SK-N-SH (cell line): ENCODE measurements at regions not wholly inside any gene's neighbourhood (a gene's known extent, or its start where the extent isn't known, plus 50 kb on each side); places are given as distances from the start of the nearest gene placed in this dataset.

ENCODE experiments used
- CTCF ChIA-PET: fragments of 300-600, 350-600 bp; formaldehyde crosslinking; extraction: SDS; loops from one replicate; lab custom pipeline; 2021; lab: Yijun Ruan, JAX
- POLR2A ChIA-PET: fragments of 350-600 bp; sonication (Branson Sonifier 250); formaldehyde crosslinking; extraction: SDS; loops from one replicate; lab custom pipeline; 2020; ENCODE audit warnings: antibody characterized with exemption, inconsistent platforms; lab: Yijun Ruan, JAX
- DNase-seq: peaks from one replicate; pipeline ENCODE4 v3.0.0; 2012
- H2AFZ ChIP-seq: fragments of 200-600 bp; sonication (generic); 2 replicates; pipeline ENCODE4 v1.8.1; 2016; ENCODE audit warnings: antibody characterized with exemption, mild to moderate bottlenecking, low read depth
- H3F3A ChIP-seq: fragments of 200-600 bp; sonication (generic); replicated peaks from 2 replicates; pipeline ENCODE3; 2016; ENCODE audit warnings: antibody characterized with exemption, mild to moderate bottlenecking; ENCODE audit not compliant: insufficient read depth
- H3K27ac ChIP-seq, 2 experiments: fragments of 200-500 bp in 1 of 2; fragments of 200-600 bp in 1 of 2; sonication (Bioruptor generic) in 1 of 2; sonication (generic), shearing (Covaris generic) in 1 of 2; 2 replicates each; pipeline versions ENCODE4 v1.5.1 to v1.6.1; 2014 to 2016; ENCODE audit warnings: low read depth in 2 of 2, inconsistent platforms in 1 of 2, low read length in 1 of 2, mild to moderate bottlenecking in 1 of 2, mixed read lengths in 1 of 2
- H3K27me3 ChIP-seq: fragments of 200-600 bp; sonication (generic), shearing (Covaris generic); 2 replicates; pipeline ENCODE4 v1.6.1; 2016; ENCODE audit warnings: mixed run types; ENCODE audit not compliant: insufficient read depth
- H3K36me3 ChIP-seq, 2 experiments: fragments of 200-500 bp in 1 of 2; fragments of 200-600 bp in 1 of 2; sonication (Bioruptor generic) in 1 of 2; sonication (generic) in 1 of 2; replicated peaks in 1 of 2; 2 replicates each; pipeline versions ENCODE3 to v1.5.1; 2014 to 2016; ENCODE audit warnings: low read length in 1 of 2, mild to moderate bottlenecking in 1 of 2; ENCODE audit not compliant: insufficient read depth in 2 of 2, control insufficient read depth in 1 of 2
- H3K4me1 ChIP-seq, 2 experiments: fragments of 200-500 bp in 1 of 2; fragments of 200-600 bp in 1 of 2; sonication (Bioruptor generic) in 1 of 2; sonication (generic), shearing (Covaris generic) in 1 of 2; 2 replicates each; pipeline versions ENCODE4 v1.5.1 to v1.6.1; 2014 to 2016; ENCODE audit warnings: low read depth in 1 of 2, low read length in 1 of 2, mixed run types in 1 of 2; ENCODE audit not compliant: insufficient read depth in 2 of 2, control insufficient read depth in 1 of 2
- H3K4me2 ChIP-seq: fragments of 200-600 bp; sonication (generic), shearing (Covaris generic); 2 replicates; pipeline ENCODE4 v1.6.1; 2017; ENCODE audit warnings: mixed run types
- H3K4me3 ChIP-seq, 2 experiments: fragments of 200-500 bp in 1 of 2; fragments of 200-600 bp in 1 of 2; sonication (Bioruptor generic) in 1 of 2; sonication (generic), shearing (Covaris generic) in 1 of 2; 2 replicates each; pipeline versions ENCODE4 v1.5.1 to v1.8.1; 2014 to 2016; ENCODE audit warnings: low read depth in 2 of 2, inconsistent platforms in 1 of 2, low read length in 1 of 2, mild to moderate bottlenecking in 1 of 2, mixed read lengths in 1 of 2, moderate library complexity in 1 of 2
- H3K79me2 ChIP-seq: fragments of 200-600 bp; sonication (generic); 2 replicates; pipeline ENCODE4 v1.8.1; 2017; ENCODE audit warnings: mild to moderate bottlenecking; ENCODE audit not compliant: insufficient read depth
- H3K9ac ChIP-seq: fragments of 200-600 bp; sonication (generic); 2 replicates; pipeline ENCODE4 v1.6.1; 2017; ENCODE audit warnings: mixed run types
- H3K9me2 ChIP-seq: fragments of 200-600 bp; sonication (generic); 2 replicates; pipeline ENCODE4 v1.6.1; 2017; ENCODE audit warnings: mixed run types
- H3K9me3 ChIP-seq: fragments of 200-600 bp; sonication (generic); 2 replicates; pipeline ENCODE4 v1.6.1; 2017; ENCODE audit warnings: mixed run types, mild to moderate bottlenecking, moderate library complexity
- H4K20me1 ChIP-seq: fragments of 200-600 bp; sonication (generic); 2 replicates; pipeline ENCODE4 v1.6.1; 2017; ENCODE audit warnings: mild to moderate bottlenecking, mixed run types; ENCODE audit not compliant: insufficient read depth
- ELF1 ChIP-seq: IDR thresholded peaks from 2 replicates; pipeline ENCODE4 v1.4.0; 2012
- EZH2phosphoT487 ChIP-seq: fragments of 200-600 bp; sonication (generic); IDR thresholded peaks from 2 replicates; pipeline ENCODE4 v1.6.1; 2017; ENCODE audit warnings: low read depth, mixed run types, mild to moderate bottlenecking, antibody characterized with exemption, moderate library complexity, borderline replicate concordance
- FOXJ3 ChIP-seq: sonication (generic); formaldehyde crosslinking; IDR thresholded peaks from 2 replicates; pipeline ENCODE4 v1.5.1; 2020; ENCODE audit warnings: mild to moderate bottlenecking, missing genetic modification reagents
- FOXM1 ChIP-seq: IDR thresholded peaks from 2 replicates; pipeline ENCODE4 v1.4.0; 2012; ENCODE audit warnings: low read depth, mild to moderate bottlenecking
- IRF3 ChIP-seq: fragments of 150-350 bp; IDR thresholded peaks from 2 replicates; pipeline ENCODE4 v1.6.1; 2016; ENCODE audit warnings: mild to moderate bottlenecking, low read depth, low read length
- NFIC ChIP-seq: IDR thresholded peaks from 2 replicates; pipeline ENCODE4 v1.4.0; 2012; ENCODE audit warnings: borderline replicate concordance
- NRF1 ChIP-seq: IDR thresholded peaks from 2 replicates; pipeline ENCODE4 v1.6.1; 2012; ENCODE audit warnings: low read depth, mild to moderate bottlenecking, low read length
- POLR2AphosphoS5 ChIP-seq: IDR thresholded peaks from 2 replicates; pipeline ENCODE4 v1.6.1; 2012; ENCODE audit warnings: low read depth, low read length
- RXRA ChIP-seq: IDR thresholded peaks from 2 replicates; pipeline ENCODE4 v1.4.0; 2012; ENCODE audit warnings: low read depth, mild to moderate bottlenecking, borderline replicate concordance
- SIN3A ChIP-seq: IDR thresholded peaks from 2 replicates; pipeline ENCODE4 v1.6.1; 2012; ENCODE audit warnings: low read depth, mild to moderate bottlenecking, low read length, moderate library complexity, borderline replicate concordance
- SMC3 ChIP-seq: IDR thresholded peaks from 2 replicates; pipeline ENCODE4 v1.6.1; 2012; ENCODE audit warnings: low read depth, low read length, improper control_type of control experiment
- TAF1 ChIP-seq: IDR thresholded peaks from 2 replicates; pipeline ENCODE4 v1.6.1; 2012; ENCODE audit warnings: low read depth, mild to moderate bottlenecking, low read length, moderate library complexity, borderline replicate concordance
- TEAD4 ChIP-seq: IDR thresholded peaks from 2 replicates; pipeline ENCODE4 v1.4.0; 2012; ENCODE audit warnings: mild to moderate bottlenecking, borderline replicate concordance; ENCODE audit not compliant: insufficient read depth
- ZBTB33 ChIP-seq: IDR thresholded peaks from 2 replicates; pipeline ENCODE4 v1.4.0; 2012; ENCODE audit warnings: low read depth, borderline replicate concordance
- WGBS: methylation state at CpG from one replicate; pipeline ENCODE4 v1.1.6; 2017; ENCODE audit warnings: low lambda C conversion rate; 5-methylcytosine and 5-hydroxymethylcytosine counted together
- TF ChIP-seq, protein P1 (sequence below): IDR thresholded peaks from 2 replicates; pipeline ENCODE4; 2012
- TF ChIP-seq, protein P2 (sequence below): fragments of 200-600 bp; sonication (generic); IDR thresholded peaks from 2 replicates; pipeline ENCODE4 v1.6.1; 2017; ENCODE audit warnings: antibody characterized with exemption, mild to moderate bottlenecking, moderate library complexity

GRCh38 chr2:146161256-146161882, 1641.5 kb upstream of the ZEB2 start:
- H3F3A ChIP-seq = no peaks in the 10 kb centered on the region
- H3K9ac ChIP-seq = no peak overlapping the region
- no peaks in the 10 kb centered on the region; a peak in 1 of 4 replicates for H3K4me1 ChIP-seq
- WGBS = 24% methylated on average over 3 of the region's 3 CpGs
- H3K27me3 ChIP-seq = no peaks in the 10 kb centered on the region
- ChIA-PET CTCF (no interaction called here), POLR2A (no interaction called here)
- no peaks in the 10 kb centered on the region for H3K9me2 ChIP-seq
- DNase-seq = no peak
- H3K79me2 ChIP-seq = no peaks in the 10 kb centered on the region
- H2AFZ ChIP-seq = no peak overlapping the region
- H3K36me3 ChIP-seq = no peaks in the 10 kb centered on the region
- no peak overlapping the region for H3K4me3 ChIP-seq
- TF ChIP-seq SMC3 (no peak), NFIC (no peak), TEAD4 (no peak), FOXJ3 (CRISPR knock-in tag) (no peak), POLR2AphosphoS5 (no peak), IRF3 (no peak), TAF1 (no peak), SIN3A (no peak), RXRA (no peak), NRF1 (no peak)
- TF ChIP-seq, protein P1, sequence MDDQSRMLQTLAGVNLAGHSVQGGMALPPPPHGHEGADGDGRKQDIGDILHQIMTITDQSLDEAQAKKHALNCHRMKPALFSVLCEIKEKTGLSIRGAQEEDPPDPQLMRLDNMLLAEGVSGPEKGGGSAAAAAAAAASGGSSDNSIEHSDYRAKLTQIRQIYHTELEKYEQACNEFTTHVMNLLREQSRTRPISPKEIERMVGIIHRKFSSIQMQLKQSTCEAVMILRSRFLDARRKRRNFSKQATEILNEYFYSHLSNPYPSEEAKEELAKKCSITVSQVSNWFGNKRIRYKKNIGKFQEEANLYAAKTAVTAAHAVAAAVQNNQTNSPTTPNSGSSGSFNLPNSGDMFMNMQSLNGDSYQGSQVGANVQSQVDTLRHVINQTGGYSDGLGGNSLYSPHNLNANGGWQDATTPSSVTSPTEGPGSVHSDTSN = no peak
- TF ChIP-seq, protein P2, sequence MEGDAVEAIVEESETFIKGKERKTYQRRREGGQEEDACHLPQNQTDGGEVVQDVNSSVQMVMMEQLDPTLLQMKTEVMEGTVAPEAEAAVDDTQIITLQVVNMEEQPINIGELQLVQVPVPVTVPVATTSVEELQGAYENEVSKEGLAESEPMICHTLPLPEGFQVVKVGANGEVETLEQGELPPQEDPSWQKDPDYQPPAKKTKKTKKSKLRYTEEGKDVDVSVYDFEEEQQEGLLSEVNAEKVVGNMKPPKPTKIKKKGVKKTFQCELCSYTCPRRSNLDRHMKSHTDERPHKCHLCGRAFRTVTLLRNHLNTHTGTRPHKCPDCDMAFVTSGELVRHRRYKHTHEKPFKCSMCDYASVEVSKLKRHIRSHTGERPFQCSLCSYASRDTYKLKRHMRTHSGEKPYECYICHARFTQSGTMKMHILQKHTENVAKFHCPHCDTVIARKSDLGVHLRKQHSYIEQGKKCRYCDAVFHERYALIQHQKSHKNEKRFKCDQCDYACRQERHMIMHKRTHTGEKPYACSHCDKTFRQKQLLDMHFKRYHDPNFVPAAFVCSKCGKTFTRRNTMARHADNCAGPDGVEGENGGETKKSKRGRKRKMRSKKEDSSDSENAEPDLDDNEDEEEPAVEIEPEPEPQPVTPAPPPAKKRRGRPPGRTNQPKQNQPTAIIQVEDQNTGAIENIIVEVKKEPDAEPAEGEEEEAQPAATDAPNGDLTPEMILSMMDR = no peak
- TF ChIP-seq, all 33 proteins: peak for 0
- Histone ChIP-seq H3K27ac (no peak overlapping the region), H4K20me1 (no peaks in the 10 kb centered on the region), H3K9me3 (no peaks in the 10 kb centered on the region), H3K4me2 (no peak overlapping the region)

DNA sequence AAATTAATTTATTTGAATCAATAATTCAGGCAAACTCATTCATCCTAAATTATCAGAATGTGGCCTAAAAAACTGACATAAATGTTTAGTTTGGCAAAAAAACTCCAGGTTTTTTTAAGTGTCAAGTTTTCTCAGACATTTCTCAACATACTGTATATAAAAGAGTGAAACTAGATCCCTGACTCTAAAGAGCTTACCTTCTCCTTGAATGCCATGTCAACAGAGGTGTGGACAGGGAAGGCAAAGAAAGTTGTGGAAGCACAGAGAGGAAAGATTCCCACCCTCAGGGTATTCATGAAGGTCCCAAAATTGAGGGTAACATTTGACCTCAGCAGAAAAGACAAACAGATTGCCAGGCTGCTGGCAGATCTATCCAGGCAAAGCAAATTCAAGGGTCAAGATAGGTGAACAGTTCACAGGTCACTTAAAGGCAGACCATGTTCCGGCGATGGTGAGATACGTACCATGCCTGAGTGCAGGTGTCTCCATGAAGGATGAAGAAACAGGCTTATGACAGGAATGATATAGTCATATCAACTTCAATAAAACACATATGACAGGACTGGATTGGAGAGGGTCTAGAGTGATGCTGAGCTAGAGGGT, 1638.3 kb upstream of the ZEB2 start:
- Histone ChIP-seq H3K79me2 (no peaks in the 10 kb centered on the region), H3K4me1 (no peaks in the 10 kb centered on the region), H3F3A (no peaks in the 10 kb centered on the region), H3K9me3 (no peaks in the 10 kb centered on the region), H3K4me2 (no peak overlapping the region), H3K27ac (no peak overlapping the region), H3K4me3 (no peak overlapping the region), H3K27me3 (no peaks in the 10 kb centered on the region), H3K9me2 (no peaks in the 10 kb centered on the region), H3K9ac (no peak overlapping the region), H3K36me3 (no peaks in the 10 kb centered on the region), H4K20me1 (no peaks in the 10 kb centered on the region), H2AFZ (no peak overlapping the region)
- POLR2A ChIA-PET = no interaction called here
- CTCF ChIA-PET = no interaction called here
- no peak for DNase-seq
- WGBS = 100% methylated on average over 3 of the region's 3 CpGs
- TF ChIP-seq RXRA = no peak
- TF ChIP-seq EZH2phosphoT487 = no peak
- TF ChIP-seq SMC3 = no peak
- no peak for TF ChIP-seq ELF1
- TF ChIP-seq ZBTB33 = no peak
- TF ChIP-seq, protein P1 = no peak
- no peak for TF ChIP-seq FOXM1
- TF ChIP-seq, protein P2 = no peak
